Retina (tissue), 1 donor: ENCODE measurements at regions not wholly inside any gene's neighbourhood (a gene's known extent, or its start where the extent isn't known, plus 50 kb on each side); places are given as distances from the start of the nearest gene placed in this dataset.
A peak's percentile ranks its signal among the peaks of the same experiment; 100 is the strongest.

Experiments
- DNase-seq: peaks from one replicate; pipeline ENCODE4 v3.0.0-alpha.2; 2016

GRCh38 chr10:129396021-129396722, 70.9 kb upstream of the MGMT start:
- DNase-seq = no peak

- peak; percentile 39 for DNase-seq
Observed at GRCh38 chr10:129397198-129397974, 69.7 kb upstream of the MGMT start.

DNA sequence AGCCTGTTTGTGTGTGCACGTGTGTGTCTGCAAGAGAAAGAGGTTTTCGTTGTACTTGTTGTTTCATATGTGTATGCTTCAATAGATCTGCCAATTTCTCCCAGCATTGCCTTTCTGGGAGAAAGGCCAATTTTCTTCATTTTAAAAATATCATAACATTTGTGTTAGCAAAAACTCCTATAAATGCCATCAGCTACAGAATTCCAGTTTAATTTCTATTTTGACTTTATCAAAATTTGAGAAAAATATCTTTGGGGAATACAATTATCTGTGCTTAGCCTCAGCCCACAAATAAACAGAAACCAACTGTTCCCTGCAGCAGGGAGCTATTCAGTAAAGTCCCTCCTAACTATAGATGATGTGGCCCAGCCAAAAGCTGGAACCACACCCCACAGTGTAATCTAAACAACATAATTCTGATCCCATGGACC, 68.3 kb upstream of the MGMT start:
- no peak for DNase-seq

DNA sequence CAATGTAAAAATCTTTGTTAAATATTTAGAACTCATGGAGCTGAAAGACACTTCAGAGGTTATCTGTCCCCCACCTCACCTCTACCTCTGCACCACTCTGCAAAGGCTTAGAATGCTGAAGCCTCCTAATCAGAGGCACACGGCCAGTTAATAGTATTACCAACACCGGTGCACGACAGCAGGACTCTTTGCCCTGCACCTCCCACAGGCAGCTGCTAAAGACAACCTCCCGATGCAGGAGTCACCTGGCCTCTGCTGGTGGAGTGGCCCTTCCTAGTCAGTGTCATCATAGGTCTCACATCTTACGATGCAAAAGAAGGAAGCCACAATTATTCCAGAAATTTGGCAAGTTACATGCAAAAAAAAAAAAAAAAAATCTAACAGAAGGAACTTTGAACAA, 66.6 kb upstream of the MGMT start:
- DNase-seq = no peak

DNA sequence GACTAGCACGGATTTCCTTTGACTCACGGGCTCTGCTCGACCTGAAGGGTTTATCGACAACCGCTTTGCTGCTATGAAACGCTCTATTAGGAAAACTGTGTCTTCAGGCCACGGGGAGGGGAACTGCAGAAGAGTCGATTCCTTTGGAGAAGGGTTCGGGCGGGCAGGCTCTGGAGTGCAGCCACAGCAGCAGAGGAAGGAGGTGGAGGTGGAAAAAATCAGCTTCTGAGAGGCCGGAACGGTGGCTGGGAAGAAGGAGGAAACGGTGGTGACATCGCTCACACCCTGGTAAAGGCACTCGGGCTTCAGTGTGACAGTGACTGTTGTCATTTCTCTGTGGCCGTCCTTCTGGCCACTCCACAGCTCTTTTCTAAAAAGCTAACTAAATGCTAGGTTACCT, 64.6 kb upstream of the MGMT start:
- no peak for DNase-seq

DNA sequence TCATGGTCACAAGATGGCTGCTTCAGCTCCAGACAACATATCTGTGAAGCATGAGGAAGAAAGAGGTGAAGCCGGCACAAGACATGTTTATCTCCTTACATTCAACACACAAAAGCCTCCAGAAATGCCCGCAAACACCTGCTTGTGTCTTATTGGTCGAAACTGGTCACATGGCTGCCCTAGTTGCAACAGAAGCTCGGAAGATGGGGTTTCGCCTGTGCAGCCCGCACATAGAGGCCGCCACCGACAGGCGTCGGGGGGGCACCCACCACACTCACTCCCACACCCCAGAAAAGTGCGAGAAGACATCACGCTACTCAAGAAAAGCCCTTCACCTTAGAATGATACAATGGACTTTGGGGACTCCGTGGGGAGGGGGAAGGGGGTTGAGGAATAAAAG, 63.0 kb upstream of the MGMT start:
- DNase-seq = no peak

DNA sequence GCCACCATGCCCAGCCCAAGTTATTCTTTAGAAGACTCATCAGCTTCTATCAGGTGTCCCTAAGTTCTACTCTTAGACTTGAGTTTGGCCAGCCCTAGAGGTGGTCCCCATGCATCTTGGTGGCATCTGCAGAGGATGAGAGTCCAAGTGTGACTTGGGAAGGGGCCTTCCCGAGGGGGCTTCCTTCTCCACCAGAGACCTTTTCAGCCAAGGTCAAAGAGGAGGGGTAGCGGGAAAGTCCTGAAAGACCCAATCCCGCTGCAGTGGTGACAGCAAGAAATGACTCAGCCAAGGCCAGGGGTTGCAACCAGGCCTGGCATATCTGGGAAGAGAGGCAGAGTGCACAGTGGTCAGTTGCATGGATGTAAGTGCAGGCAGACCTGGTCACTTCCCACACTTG, 61.7 kb upstream of the MGMT start:
- no peak for DNase-seq

- DNase-seq = peak; percentile 72
Observed at GRCh38 chr10:129410688-129411392, 56.2 kb upstream of the MGMT start.

- no peak for DNase-seq
Observed at GRCh38 chr10:129411393-129411705, 55.7 kb upstream of the MGMT start.

DNA sequence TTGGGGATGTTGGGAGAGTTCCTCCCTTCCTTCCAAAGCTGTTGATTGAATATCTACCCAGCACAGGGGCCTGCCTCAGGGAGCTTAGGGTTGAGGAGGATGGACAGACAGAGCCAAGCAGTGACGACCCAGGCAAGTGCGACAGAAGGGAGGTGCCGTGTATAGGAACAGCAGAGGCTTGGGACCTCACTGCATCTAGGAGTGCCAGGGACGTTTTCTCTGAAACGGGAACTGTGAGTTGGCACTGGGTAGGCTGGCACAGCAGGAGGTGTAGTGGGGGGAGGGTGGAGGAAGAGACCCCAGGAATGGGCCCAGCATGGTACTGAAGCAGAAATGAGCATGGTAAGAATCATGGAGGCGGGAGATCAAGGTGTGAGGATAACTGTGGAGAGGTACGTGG, 55.3 kb upstream of the MGMT start:
- no peak for DNase-seq

- no peak for DNase-seq
Observed at GRCh38 chr10:129413024-129413423, 54.0 kb upstream of the MGMT start.

- DNase-seq = peak; percentile 69
Observed at GRCh38 chr10:129415215-129416140, 51.6 kb upstream of the MGMT start.

DNA sequence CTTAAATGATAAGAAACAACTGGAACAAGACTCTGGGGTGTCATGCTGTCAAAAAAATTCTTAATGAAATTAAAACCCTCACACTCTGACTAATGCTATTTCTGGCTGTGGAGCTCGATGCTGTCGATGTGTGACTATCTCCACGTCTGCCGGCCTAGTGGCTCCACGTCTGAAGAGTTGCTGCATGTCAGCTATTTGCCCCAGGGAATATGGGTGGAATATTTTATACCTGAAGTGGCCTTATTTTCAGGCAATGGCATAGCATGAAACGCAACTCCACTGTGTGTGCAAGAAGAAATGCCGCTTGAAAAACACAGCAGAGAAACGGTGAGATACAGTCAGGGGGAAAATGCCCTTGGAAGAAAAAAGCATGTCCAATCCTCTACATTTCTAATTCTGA, 50.9 kb upstream of the MGMT start:
- DNase-seq = peak; percentile 49

- peak; percentile 68 for DNase-seq
Observed at GRCh38 chr10:129416956-129417765, 49.9 kb upstream of the MGMT start.
